Cardiac fibroblast (primary cell): ENCODE measurements at regions not wholly inside any gene's neighbourhood (a gene's known extent, or its start where the extent isn't known, plus 50 kb on each side); places are given as distances from the start of the nearest gene placed in this dataset.

Experiments
- DNase-seq, 2 donors: peaks; one replicate each; pipeline versions ENCODE4 v3.0.0 to v3.0.0-alpha.2; 2010; ENCODE audit warnings: low read depth in 2 of 2
- H3K4me3 ChIP-seq, 2 donors: replicated peaks in 1 of 2; 1 replicate in 1 of 2; 2 replicates in 1 of 2; pipeline ENCODE4 v1.5.1; 2011; ENCODE audit warnings: low read depth in 2 of 2, low read length in 2 of 2, mild to moderate bottlenecking in 2 of 2, moderate library complexity in 1 of 2
- TF ChIP-seq, protein P1 (sequence below): IDR thresholded peaks from one replicate; pipeline ENCODE4 v1.5.1; 2011; ENCODE audit warnings: low read depth, mild to moderate bottlenecking, low read length, inconsistent platforms

DNA sequence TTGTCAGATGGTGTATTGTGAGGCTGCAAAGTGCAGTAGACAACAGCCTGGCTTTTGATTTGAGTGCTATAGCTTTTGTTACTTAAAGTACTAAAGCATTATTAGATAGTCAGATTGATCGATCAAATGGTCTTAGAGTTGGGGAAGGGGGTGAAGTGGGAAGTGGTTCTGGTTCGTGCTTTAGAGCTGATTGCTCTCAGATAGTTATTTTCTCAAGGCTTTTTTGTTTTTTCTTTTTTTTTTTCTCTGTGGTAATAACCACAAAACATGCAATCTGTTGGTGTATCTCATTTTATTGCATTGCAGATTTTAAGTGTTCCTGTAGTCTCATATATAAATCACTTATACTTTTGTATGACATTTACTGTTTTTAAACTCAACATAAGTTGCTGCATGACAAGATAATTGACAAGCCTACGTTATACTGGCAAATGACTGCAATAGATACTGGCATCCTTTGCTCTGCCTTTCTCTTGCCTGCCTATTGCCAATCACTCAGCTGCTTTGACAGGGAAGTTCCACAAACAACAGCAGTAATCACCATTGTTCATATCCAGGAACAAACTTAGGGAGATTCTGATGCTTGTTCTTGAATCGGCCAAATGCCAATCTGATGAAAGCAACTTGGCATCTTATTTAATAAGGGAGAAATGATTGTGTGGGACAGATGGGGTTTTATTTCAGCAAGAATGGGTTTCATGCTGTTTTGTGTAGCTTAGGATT is 125.0 kb upstream of the B3GALT2 start:
- no peak for DNase-seq
- TF ChIP-seq, protein P1, sequence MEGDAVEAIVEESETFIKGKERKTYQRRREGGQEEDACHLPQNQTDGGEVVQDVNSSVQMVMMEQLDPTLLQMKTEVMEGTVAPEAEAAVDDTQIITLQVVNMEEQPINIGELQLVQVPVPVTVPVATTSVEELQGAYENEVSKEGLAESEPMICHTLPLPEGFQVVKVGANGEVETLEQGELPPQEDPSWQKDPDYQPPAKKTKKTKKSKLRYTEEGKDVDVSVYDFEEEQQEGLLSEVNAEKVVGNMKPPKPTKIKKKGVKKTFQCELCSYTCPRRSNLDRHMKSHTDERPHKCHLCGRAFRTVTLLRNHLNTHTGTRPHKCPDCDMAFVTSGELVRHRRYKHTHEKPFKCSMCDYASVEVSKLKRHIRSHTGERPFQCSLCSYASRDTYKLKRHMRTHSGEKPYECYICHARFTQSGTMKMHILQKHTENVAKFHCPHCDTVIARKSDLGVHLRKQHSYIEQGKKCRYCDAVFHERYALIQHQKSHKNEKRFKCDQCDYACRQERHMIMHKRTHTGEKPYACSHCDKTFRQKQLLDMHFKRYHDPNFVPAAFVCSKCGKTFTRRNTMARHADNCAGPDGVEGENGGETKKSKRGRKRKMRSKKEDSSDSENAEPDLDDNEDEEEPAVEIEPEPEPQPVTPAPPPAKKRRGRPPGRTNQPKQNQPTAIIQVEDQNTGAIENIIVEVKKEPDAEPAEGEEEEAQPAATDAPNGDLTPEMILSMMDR, result no peak
- H3K4me3 ChIP-seq, result no peak overlapping the region

DNA sequence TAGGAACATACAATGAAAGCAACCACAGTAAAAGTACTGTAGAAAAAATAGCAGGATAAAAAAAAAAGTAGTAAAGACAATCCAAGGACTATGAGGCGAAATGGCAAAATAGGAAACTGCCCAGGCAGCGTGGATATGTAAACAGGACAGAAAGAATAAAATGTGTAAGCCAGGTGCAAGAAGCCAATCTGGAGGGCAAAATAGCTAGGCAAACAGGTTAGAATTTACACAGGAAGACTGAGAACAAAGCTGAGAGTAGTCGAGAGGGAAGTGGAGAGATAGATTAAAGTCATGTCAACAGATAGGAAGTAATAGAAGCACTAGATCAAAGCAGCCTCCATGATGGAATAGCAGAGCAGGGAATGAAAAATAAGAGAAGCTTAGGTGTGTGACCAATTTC is 124.2 kb upstream of the B3GALT2 start:
- TF ChIP-seq, protein P1, result no peak
- no peak overlapping the region for H3K4me3 ChIP-seq
- no peak for DNase-seq

DNA sequence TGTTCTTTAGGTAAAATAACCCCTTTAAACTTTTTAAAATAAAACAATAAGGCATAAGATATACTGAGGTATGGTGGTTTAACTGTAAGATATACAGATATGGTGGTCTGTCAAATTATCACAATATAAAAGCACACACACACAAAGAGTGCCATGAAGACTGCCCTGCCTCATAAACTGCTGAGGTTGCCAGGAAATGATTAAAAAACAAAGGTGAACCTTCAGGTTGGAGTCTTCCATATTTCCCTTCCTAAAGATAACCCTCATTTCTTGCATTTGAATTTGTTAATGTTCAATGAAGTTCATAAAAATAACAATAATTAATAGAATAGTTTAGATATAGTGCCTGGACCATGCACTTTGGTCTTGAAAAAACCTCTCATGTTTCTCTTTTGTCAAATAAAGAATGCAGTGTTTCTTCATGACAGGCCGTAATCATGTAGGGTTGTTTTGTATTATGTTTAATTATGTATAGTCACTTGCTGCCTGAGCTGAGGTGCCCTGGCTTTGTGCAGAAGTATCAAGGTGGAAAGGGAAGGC is 123.6 kb upstream of the B3GALT2 start:
- H3K4me3 ChIP-seq, result no peak overlapping the region
- DNase-seq, result no peak
- TF ChIP-seq, protein P1, result no peak

DNA sequence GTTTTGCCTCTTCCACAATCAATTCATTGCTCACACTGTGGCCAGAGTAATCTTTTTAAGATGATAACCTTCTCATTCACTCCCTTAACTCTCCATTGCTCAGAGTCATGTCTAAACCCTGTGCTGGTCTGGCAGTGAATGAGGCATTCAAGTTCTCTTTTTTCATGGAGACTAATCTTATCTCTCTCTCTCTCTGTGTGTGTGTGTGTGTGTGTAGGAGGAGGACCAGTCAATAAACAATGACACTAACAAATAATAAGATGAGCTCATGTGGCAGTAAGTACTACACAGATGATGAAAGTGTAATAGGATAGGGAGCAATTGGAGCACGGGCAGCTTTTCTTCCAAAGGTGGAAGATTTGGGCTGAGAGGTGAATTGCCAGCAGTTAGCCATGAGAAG is 122.0 kb upstream of the B3GALT2 start:
- H3K4me3 ChIP-seq, result no peak overlapping the region
- TF ChIP-seq, protein P1, result no peak
- peak in 1 of 2 donors; percentile 28 for DNase-seq

DNA sequence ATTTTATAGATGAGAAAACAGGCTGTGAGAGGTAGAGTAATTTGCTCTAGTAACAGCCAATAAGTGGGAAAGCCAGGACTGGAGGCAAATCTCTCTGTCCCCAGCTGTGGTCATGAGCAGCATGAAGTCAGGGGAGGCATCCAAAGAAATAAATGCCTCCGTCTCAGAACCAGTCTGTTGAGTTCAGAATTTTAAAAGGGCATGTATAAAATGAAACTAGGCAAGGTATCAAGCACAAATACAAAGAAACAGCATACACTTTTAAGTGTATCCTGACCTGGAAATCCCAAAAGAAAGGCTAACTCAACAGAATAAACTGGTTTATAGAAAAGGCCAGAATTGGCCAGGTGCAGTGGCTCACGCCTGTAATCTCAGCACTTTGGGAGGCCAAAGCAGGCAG is 120.0 kb upstream of the B3GALT2 start:
- H3K4me3 ChIP-seq, result no peak overlapping the region
- no peak for DNase-seq
- TF ChIP-seq, protein P1, result no peak
